NCI-H524 (cell line): ENCODE measurements at regions not wholly inside any gene's neighbourhood (a gene's known extent, or its start where the extent isn't known, plus 50 kb on each side); places are given as distances from the start of the nearest gene placed in this dataset.

Experiments used
- DNase-seq, 2 experiments: peaks; one replicate each; lab custom pipeline; 2025; lab: John Stamatoyannopoulos, UW

- no peak for DNase-seq
Measured at GRCh38 chr10:43006490-43006889, 70.4 kb upstream of the RET start.

- DNase-seq: no peak
Measured at GRCh38 chr10:43012578-43012977, 64.3 kb upstream of the RET start.

- DNase-seq: no peak
Measured at GRCh38 chr10:43013065-43013464, 63.8 kb upstream of the RET start.

- no peak for DNase-seq
Measured at GRCh38 chr10:43024524-43024923, 52.3 kb upstream of the RET start.

GRCh38 chr10:43024942-43025700 lies 51.7 kb upstream of the RET start:
- no peak for DNase-seq

- no peak for DNase-seq
Measured at GRCh38 chr10:43026039-43026973, 50.6 kb upstream of the RET start.
